GM12878 (cell line): ENCODE measurements at regions not wholly inside any gene's neighbourhood (a gene's known extent, or its start where the extent isn't known, plus 50 kb on each side); places are given as distances from the start of the nearest gene placed in this dataset.

Experiments
- ATAC-seq: fragments of 200-7000 bp; cut with Tn5 transposase; 3 replicates; pipeline ENCODE4 v1.9.1; 2020; ENCODE audit warnings: mild to moderate bottlenecking, moderate library complexity
- BruUV-seq: library from RNA; stranded (reverse); fragments of 400-500 nt; replicated peaks from 2 replicates; lab custom pipeline; 2021; lab: Mats Ljungman, UMichigan
- CTCF ChIA-PET: fragments of 300-600 bp; sonication (Branson Sonifier 250); formaldehyde crosslinking; extraction: SDS; loops from one replicate; lab custom pipeline; 2021; ENCODE audit warnings: inconsistent platforms; lab: Yijun Ruan, JAX
- POLR2A ChIA-PET: fragments of 350-600 bp; formaldehyde crosslinking; extraction: SDS; loops from one replicate; lab custom pipeline; 2021; ENCODE audit warnings: inconsistent platforms; lab: Charles Lee
- RAD21 ChIA-PET: fragments of 300-600 bp; sonication (Branson Sonifier 250); formaldehyde crosslinking; loops from one replicate; lab custom pipeline; 2023; ENCODE audit warnings: antibody characterized with exemption; ENCODE audit not compliant: unreplicated experiment; lab: Charles Lee
- SMC1A ChIA-PET: fragments of 300-600 bp; sonication (Branson Sonifier 250); formaldehyde crosslinking; loops from one replicate; lab custom pipeline; 2023; ENCODE audit not compliant: unreplicated experiment, uncharacterized antibody; lab: Charles Lee
- DNase-seq: peaks from one replicate; pipeline ENCODE4 v3.0.0-alpha.2; 2011; ENCODE audit warnings: low read depth, low spot score
- FAIRE-seq: peaks from 3 replicates; lab custom pipeline; 2011; peaks lifted over from hg19 to GRCh38; lab: Jason Lieb, UNC
- H2AFZ ChIP-seq: 2 replicates; pipeline ENCODE4 v1.6.0; 2011; ENCODE audit warnings: low read depth, low read length, control low read depth; ENCODE audit not compliant: control insufficient read depth
- H3K27ac ChIP-seq: 2 replicates; pipeline ENCODE4 v1.5.1; 2011; ENCODE audit warnings: control low read depth; ENCODE audit not compliant: control insufficient read depth, insufficient read depth
- H3K27me3 ChIP-seq, 2 experiments: replicated peaks in 1 of 2; 2 replicates each; pipeline versions ENCODE4 v1.6.0 to v1.6.1; 2011; ENCODE audit warnings: low read length in 1 of 2; ENCODE audit not compliant: control insufficient read depth in 2 of 2, insufficient read depth in 2 of 2
- H3K36me3 ChIP-seq, 2 experiments: 2 replicates each; pipeline ENCODE4 v1.5.1; 2011; ENCODE audit warnings: low read length in 1 of 2; ENCODE audit not compliant: control insufficient read depth in 2 of 2, insufficient read depth in 2 of 2
- H3K4me1 ChIP-seq: 2 replicates; pipeline ENCODE4 v1.6.1; 2011; ENCODE audit warnings: mild to moderate bottlenecking, low read length, moderate library complexity, mixed read lengths; ENCODE audit not compliant: control insufficient read depth, insufficient read depth
- H3K4me2 ChIP-seq: 2 replicates; pipeline ENCODE4 v1.6.0; 2011; ENCODE audit warnings: control low read depth; ENCODE audit not compliant: control insufficient read depth, insufficient read depth
- H3K4me3 ChIP-seq: fragments of 200-600 bp; sonication (generic); 2 replicates; pipeline ENCODE4 v1.5.1; 2016
- H3K79me2 ChIP-seq: 2 replicates; pipeline ENCODE4 v1.6.0; 2011; ENCODE audit warnings: low read length; ENCODE audit not compliant: control insufficient read depth, insufficient read depth
- H3K9ac ChIP-seq: 2 replicates; pipeline ENCODE4 v1.8.0; 2011; ENCODE audit warnings: low read length, control low read depth, mixed read lengths; ENCODE audit not compliant: control insufficient read depth, insufficient read depth
- H3K9me3 ChIP-seq: replicated peaks from 3 replicates; pipeline ENCODE4 v1.5.1; 2011; ENCODE audit warnings: mild to moderate bottlenecking, low read length; ENCODE audit not compliant: control insufficient read depth, insufficient read depth
- H4K20me1 ChIP-seq: 2 replicates; pipeline ENCODE4 v1.6.0; 2011; ENCODE audit not compliant: control insufficient read depth, insufficient read depth
- BHLHE40 ChIP-seq, 2 experiments: fragments of 450-650 bp in 1 of 2; IDR thresholded peaks; 2 replicates each; pipeline ENCODE4 v1.6.1; 2011 to 2017; ENCODE audit warnings: low read depth in 2 of 2, borderline replicate concordance in 1 of 2, improper control_type of control experiment in 1 of 2, low read length in 1 of 2, mild to moderate bottlenecking in 1 of 2
- BMI1 ChIP-seq: fragments of 450-650 bp; IDR thresholded peaks from 2 replicates; pipeline ENCODE4 v1.6.1; 2016; ENCODE audit warnings: mild to moderate bottlenecking, moderate library complexity, borderline replicate concordance
- CREB1 ChIP-seq: IDR thresholded peaks from 2 replicates; pipeline ENCODE4 v1.6.1; 2012; ENCODE audit warnings: low read depth, mild to moderate bottlenecking, inconsistent platforms
- HDAC6 ChIP-seq: fragments of 200-600 bp; sonication (generic); IDR thresholded peaks from one replicate; pipeline ENCODE4 v1.8.0; 2017; ENCODE audit warnings: antibody characterized with exemption; ENCODE audit not compliant: unreplicated experiment
- MTA2 ChIP-seq: fragments of 450-650 bp; IDR thresholded peaks from 2 replicates; pipeline ENCODE4 v1.6.1; 2016; ENCODE audit warnings: low read depth, mild to moderate bottlenecking, moderate library complexity
- NR2C1 ChIP-seq: fragments of 450-650 bp; IDR thresholded peaks from 2 replicates; pipeline ENCODE4 v1.6.1; 2017; ENCODE audit warnings: antibody characterized with exemption, mild to moderate bottlenecking, moderate library complexity
- STAT3 ChIP-seq: IDR thresholded peaks from 2 replicates; pipeline ENCODE4 v1.6.1; 2011; ENCODE audit warnings: low read depth, low read length, improper control_type of control experiment
- TCF3 ChIP-seq: IDR thresholded peaks from 2 replicates; pipeline ENCODE4 v1.6.1; 2012; ENCODE audit warnings: low read depth, mild to moderate bottlenecking, low read length, borderline replicate concordance; ENCODE audit not compliant: insufficient read depth
- YBX1 ChIP-seq: fragments of 450-650 bp; IDR thresholded peaks from 2 replicates; pipeline ENCODE4 v1.6.1; 2016; ENCODE audit warnings: antibody characterized with exemption
- ZZZ3 ChIP-seq: IDR thresholded peaks from 2 replicates; pipeline ENCODE4 v1.6.1; 2011; ENCODE audit warnings: low read depth; ENCODE audit not compliant: control insufficient read depth, insufficient read length
- WGBS: methylation state at CpG from one replicate; pipeline ENCODE4 v1.1.6; 2016; ENCODE audit warnings: low lambda C conversion rate; ENCODE audit not compliant: insufficient replicate concordance, insufficient coverage; ENCODE audit errors: missing lambda C conversion rate; 5-methylcytosine and 5-hydroxymethylcytosine counted together
- in situ Hi-C: fragments of 300-500 bp; cut with MboI; formaldehyde crosslinking; loops from 9 replicates; pipeline ENCODE4 v1.14.3; 2018; ENCODE audit warnings: mixed read lengths
- intact Hi-C: fragments of 100-400 bp; cut with micrococcal nuclease; formaldehyde crosslinking; loops from one replicate; pipeline ENCODE4 v1.14.2; 2022; ENCODE audit not compliant: unreplicated experiment
- TF ChIP-seq, protein P1 (sequence below): fragments of 450-650 bp; IDR thresholded peaks from 2 replicates; pipeline ENCODE4 v1.6.1; 2018; ENCODE audit warnings: borderline replicate concordance, mild to moderate bottlenecking; ENCODE audit not compliant: partially characterized antibody
- TF ChIP-seq, protein P2 (sequence below): IDR thresholded peaks from 2 replicates; pipeline ENCODE4 v1.6.1; 2011; ENCODE audit warnings: low read depth, low read length, improper control_type of control experiment, borderline replicate concordance
- TF ChIP-seq, protein P3 (sequence below): fragments of 450-650 bp; IDR thresholded peaks from 2 replicates; pipeline ENCODE4 v1.6.1; 2017; ENCODE audit warnings: mild to moderate bottlenecking
- TF ChIP-seq, protein P4 (sequence below): fragments of 450-650 bp; IDR thresholded peaks from 2 replicates; pipeline ENCODE4 v1.6.1; 2017; ENCODE audit warnings: mild to moderate bottlenecking, low read depth, inconsistent platforms; ENCODE audit not compliant: poor library complexity, severe bottlenecking
- TF ChIP-seq, protein P5 (sequence below): IDR thresholded peaks from 2 replicates; pipeline ENCODE4 v1.6.1; 2012; ENCODE audit warnings: low read depth, low read length, improper control_type of control experiment

DNA sequence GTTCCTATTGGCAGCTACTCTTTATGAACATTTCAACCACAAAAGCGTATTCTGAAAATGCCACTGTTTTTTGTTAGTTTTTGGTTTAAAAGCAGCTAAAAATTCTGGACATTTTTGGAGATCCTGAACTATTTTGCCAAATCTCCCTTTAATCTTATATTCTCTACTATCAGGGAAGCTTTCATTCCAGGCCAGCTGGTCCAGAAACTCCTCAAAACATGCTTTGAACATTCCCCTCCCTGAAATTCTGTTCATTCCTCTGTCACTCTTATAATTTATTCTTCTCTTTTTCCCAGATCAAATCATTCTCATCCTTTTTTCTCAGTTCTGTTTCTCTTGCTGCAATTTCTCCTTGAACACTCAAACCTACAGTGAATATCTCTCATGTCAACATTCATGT is 790.9 kb upstream of the ARGLU1 start:
- 33% methylated on average over 1 of the region's 1 CpG for WGBS
- H4K20me1 ChIP-seq, result no peaks in the 10 kb centered on the region
- DNase-seq (no peak), FAIRE-seq (no peak), ATAC-seq (no peak)
- no peaks in the 10 kb centered on the region for H3K4me1 ChIP-seq
- no TSS peak for BruUV-seq
- H3K4me2 ChIP-seq, result no peak overlapping the region
- TF ChIP-seq, protein P1, sequence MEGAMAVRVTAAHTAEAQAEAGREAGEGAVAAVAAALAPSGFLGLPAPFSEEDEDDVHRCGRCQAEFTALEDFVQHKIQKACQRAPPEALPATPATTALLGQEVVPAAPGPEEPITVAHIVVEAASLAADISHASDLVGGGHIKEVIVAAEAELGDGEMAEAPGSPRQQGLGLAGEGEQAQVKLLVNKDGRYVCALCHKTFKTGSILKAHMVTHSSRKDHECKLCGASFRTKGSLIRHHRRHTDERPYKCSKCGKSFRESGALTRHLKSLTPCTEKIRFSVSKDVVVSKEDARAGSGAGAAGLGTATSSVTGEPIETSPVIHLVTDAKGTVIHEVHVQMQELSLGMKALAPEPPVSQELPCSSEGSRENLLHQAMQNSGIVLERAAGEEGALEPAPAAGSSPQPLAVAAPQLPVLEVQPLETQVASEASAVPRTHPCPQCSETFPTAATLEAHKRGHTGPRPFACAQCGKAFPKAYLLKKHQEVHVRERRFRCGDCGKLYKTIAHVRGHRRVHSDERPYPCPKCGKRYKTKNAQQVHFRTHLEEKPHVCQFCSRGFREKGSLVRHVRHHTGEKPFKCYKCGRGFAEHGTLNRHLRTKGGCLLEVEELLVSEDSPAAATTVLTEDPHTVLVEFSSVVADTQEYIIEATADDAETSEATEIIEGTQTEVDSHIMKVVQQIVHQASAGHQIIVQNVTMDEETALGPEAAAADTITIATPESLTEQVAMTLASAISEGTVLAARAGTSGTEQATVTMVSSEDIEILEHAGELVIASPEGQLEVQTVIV, result no peak
- TF ChIP-seq NR2C1, result no peak
- TF ChIP-seq, protein P2, sequence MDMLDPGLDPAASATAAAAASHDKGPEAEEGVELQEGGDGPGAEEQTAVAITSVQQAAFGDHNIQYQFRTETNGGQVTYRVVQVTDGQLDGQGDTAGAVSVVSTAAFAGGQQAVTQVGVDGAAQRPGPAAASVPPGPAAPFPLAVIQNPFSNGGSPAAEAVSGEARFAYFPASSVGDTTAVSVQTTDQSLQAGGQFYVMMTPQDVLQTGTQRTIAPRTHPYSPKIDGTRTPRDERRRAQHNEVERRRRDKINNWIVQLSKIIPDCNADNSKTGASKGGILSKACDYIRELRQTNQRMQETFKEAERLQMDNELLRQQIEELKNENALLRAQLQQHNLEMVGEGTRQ, result no peak
- no peak for TF ChIP-seq ZZZ3
- TF ChIP-seq BHLHE40 (IDR thresholded peaks at IDR 0.05; ENCODE audit: borderline replicate concordance in 1 of 2, low read depth in 2 of 2, low read length in 1 of 2), result no peak
- no peak for TF ChIP-seq MTA2
- TF ChIP-seq STAT3, result no peak
- TF ChIP-seq, protein P3, sequence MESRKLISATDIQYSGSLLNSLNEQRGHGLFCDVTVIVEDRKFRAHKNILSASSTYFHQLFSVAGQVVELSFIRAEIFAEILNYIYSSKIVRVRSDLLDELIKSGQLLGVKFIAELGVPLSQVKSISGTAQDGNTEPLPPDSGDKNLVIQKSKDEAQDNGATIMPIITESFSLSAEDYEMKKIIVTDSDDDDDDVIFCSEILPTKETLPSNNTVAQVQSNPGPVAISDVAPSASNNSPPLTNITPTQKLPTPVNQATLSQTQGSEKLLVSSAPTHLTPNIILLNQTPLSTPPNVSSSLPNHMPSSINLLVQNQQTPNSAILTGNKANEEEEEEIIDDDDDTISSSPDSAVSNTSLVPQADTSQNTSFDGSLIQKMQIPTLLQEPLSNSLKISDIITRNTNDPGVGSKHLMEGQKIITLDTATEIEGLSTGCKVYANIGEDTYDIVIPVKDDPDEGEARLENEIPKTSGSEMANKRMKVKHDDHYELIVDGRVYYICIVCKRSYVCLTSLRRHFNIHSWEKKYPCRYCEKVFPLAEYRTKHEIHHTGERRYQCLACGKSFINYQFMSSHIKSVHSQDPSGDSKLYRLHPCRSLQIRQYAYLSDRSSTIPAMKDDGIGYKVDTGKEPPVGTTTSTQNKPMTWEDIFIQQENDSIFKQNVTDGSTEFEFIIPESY, result no peak
- TF ChIP-seq, protein P4, sequence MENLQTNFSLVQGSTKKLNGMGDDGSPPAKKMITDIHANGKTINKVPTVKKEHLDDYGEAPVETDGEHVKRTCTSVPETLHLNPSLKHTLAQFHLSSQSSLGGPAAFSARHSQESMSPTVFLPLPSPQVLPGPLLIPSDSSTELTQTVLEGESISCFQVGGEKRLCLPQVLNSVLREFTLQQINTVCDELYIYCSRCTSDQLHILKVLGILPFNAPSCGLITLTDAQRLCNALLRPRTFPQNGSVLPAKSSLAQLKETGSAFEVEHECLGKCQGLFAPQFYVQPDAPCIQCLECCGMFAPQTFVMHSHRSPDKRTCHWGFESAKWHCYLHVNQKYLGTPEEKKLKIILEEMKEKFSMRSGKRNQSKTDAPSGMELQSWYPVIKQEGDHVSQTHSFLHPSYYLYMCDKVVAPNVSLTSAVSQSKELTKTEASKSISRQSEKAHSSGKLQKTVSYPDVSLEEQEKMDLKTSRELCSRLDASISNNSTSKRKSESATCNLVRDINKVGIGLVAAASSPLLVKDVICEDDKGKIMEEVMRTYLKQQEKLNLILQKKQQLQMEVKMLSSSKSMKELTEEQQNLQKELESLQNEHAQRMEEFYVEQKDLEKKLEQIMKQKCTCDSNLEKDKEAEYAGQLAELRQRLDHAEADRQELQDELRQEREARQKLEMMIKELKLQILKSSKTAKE, result no peak
- TF ChIP-seq TCF3, result no peak
- no peak for TF ChIP-seq BMI1
- TF ChIP-seq CREB1, result no peak
- no peak for TF ChIP-seq YBX1
- TF ChIP-seq, protein P5, sequence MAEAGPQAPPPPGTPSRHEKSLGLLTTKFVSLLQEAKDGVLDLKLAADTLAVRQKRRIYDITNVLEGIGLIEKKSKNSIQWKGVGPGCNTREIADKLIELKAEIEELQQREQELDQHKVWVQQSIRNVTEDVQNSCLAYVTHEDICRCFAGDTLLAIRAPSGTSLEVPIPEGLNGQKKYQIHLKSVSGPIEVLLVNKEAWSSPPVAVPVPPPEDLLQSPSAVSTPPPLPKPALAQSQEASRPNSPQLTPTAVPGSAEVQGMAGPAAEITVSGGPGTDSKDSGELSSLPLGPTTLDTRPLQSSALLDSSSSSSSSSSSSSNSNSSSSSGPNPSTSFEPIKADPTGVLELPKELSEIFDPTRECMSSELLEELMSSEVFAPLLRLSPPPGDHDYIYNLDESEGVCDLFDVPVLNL, result no peak
- no peak for TF ChIP-seq HDAC6
- ChIA-PET RAD21 (no interaction called here), CTCF (interaction anchor here (0.5 kb wide), 1 partner anchor 39 kb away, joined by 3 read pairs; no protein-coding TSS in a partner anchor), SMC1A (no interaction called here), POLR2A (no interaction called here)
- no peaks in the 10 kb centered on the region for H3K9me3 ChIP-seq
- no peak overlapping the region for H3K27ac ChIP-seq
- no peak overlapping the region for H3K4me3 ChIP-seq
- H2AFZ ChIP-seq, result no peak overlapping the region
- no peaks in the 10 kb centered on the region for H3K27me3 ChIP-seq
- intact Hi-C loops (no loop called here), in situ Hi-C loops (no loop called here)
- no peak overlapping the region for H3K9ac ChIP-seq
- H3K36me3 ChIP-seq, result no peaks in the 10 kb centered on the region
- no peaks in the 10 kb centered on the region for H3K79me2 ChIP-seq
